ENCODE measurements at regions not wholly inside any gene's neighbourhood (a gene's known extent, or its start where the extent isn't known, plus 50 kb on each side); places are given as distances from the start of the nearest gene placed in this dataset.
"Not testable (repeated sequence)": the region's sequence is repeated elsewhere in the genome, so short reads cannot be mapped to it uniquely, and the experiment has no call there.

- DNase-seq: no peak
Observed at GRCh38 chr4:64960516-64960915, 551.3 kb upstream of the TECRL start.

GRCh38 chr4:64940698-64941097 lies 531.4 kb upstream of the TECRL start:
- DNase-seq: no peak

GRCh38 chr4:64935469-64936001 lies 526.3 kb upstream of the TECRL start:
- no peak for DNase-seq

- DNase-seq: peak in 1 of 2 experiments; percentile 47
Observed at GRCh38 chr4:64911846-64912245, 502.6 kb upstream of the TECRL start.

- no peak for DNase-seq
Observed at GRCh38 chr4:64903986-64904385, 494.7 kb upstream of the TECRL start.

- DNase-seq: no peak
Observed at GRCh38 chr4:64899563-64899962, 490.3 kb upstream of the TECRL start.

GRCh38 chr4:64899030-64899429 lies 489.8 kb upstream of the TECRL start:
- DNase-seq: not testable (repeated sequence)

GRCh38 chr4:64897683-64898082 lies 488.4 kb upstream of the TECRL start:
- DNase-seq: no peak

GRCh38 chr4:64895031-64895430 lies 485.8 kb upstream of the TECRL start:
- DNase-seq: no peak

- no peak for DNase-seq
Observed at GRCh38 chr4:64893205-64893604, 484.0 kb upstream of the TECRL start.

GRCh38 chr4:64889906-64890610 lies 480.8 kb upstream of the TECRL start:
- DNase-seq: no peak

GRCh38 chr4:64883087-64883807 lies 474.0 kb upstream of the TECRL start:
- no peak for DNase-seq

- peak; percentile 70 to 91 for DNase-seq
Observed at GRCh38 chr4:64882311-64883086, 473.2 kb upstream of the TECRL start.

- DNase-seq: no peak
Observed at GRCh38 chr4:64880557-64880956, 471.3 kb upstream of the TECRL start.

GRCh38 chr4:64876021-64876420 lies 466.8 kb upstream of the TECRL start:
- DNase-seq: peak in 1 of 2 experiments; percentile 29

GRCh38 chr4:64870558-64870957 lies 461.3 kb upstream of the TECRL start:
- DNase-seq: no peak

GRCh38 chr4:64857815-64858214 lies 448.6 kb upstream of the TECRL start:
- DNase-seq: no peak

- DNase-seq: no peak
Observed at GRCh38 chr4:64857198-64857597, 447.9 kb upstream of the TECRL start.

- DNase-seq: no peak
Observed at GRCh38 chr4:64846417-64846816, 437.2 kb upstream of the TECRL start.

- no peak for DNase-seq
Observed at GRCh38 chr4:64829749-64830148, 420.5 kb upstream of the TECRL start.

GRCh38 chr4:64824591-64824990 lies 415.3 kb upstream of the TECRL start:
- no peak for DNase-seq

- DNase-seq: no peak
Observed at GRCh38 chr4:64822405-64822804, 413.2 kb upstream of the TECRL start.

- no peak for DNase-seq
Observed at GRCh38 chr4:64821219-64821976, 412.1 kb upstream of the TECRL start.

Measured in NCI-H524 (cell line).